GM23338 (cell line): ENCODE measurements at regions not wholly inside any gene's neighbourhood (a gene's known extent, or its start where the extent isn't known, plus 50 kb on each side); places are given as distances from the start of the nearest gene placed in this dataset.

Source experiments
- CTCF ChIP-seq, 2 experiments: fragments of 200-600 bp in 1 of 2; sonication (generic) in 1 of 2; conservative IDR thresholded peaks; 2 replicates each; pipeline versions ENCODE4 v1.5.1 to v1.6.1; 2016 to 2017; ENCODE audit warnings: antibody characterized with exemption in 2 of 2, low read depth in 2 of 2, mild to moderate bottlenecking in 2 of 2, moderate library complexity in 1 of 2
- EZH2 ChIP-seq: fragments of 200-600 bp; sonication (generic); IDR thresholded peaks from one replicate; pipeline ENCODE4 v1.8.0; 2017; ENCODE audit warnings: antibody characterized with exemption, mild to moderate bottlenecking, low read depth; ENCODE audit not compliant: unreplicated experiment
- EZH2phosphoT487 ChIP-seq: fragments of 200-600 bp; sonication (generic); IDR thresholded peaks from one replicate; pipeline ENCODE4 v1.8.1; 2018; ENCODE audit warnings: antibody characterized with exemption; ENCODE audit not compliant: unreplicated experiment

- no peak for TF ChIP-seq EZH2
- TF ChIP-seq EZH2phosphoT487 = no peak
- no peak for TF ChIP-seq CTCF (conservative IDR thresholded peaks at IDR 0.05; ENCODE audit: low read depth in 2 of 2)
Measured at GRCh38 chrX:46367491-46367890, 177.7 kb downstream of the ZNF674 start.
